T follicular helper cell (primary cell): ENCODE measurements at regions not wholly inside any gene's neighbourhood (a gene's known extent, or its start where the extent isn't known, plus 50 kb on each side); places are given as distances from the start of the nearest gene placed in this dataset.

ENCODE experiments used
- DNase-seq: peaks from one replicate; pipeline ENCODE4 v3.0.0-alpha.2; 2020; ENCODE audit warnings: low read depth

- peak; percentile 71 for DNase-seq
Measured at GRCh38 chr6:157756708-157757429, 66.2 kb upstream of the SNX9 start.

GRCh38 chr6:157757430-157758403, 65.3 kb upstream of the SNX9 start:
- DNase-seq, result no peak

- no peak for DNase-seq
Measured at GRCh38 chr6:157758516-157759023, 64.5 kb upstream of the SNX9 start.

- no peak for DNase-seq
Measured at GRCh38 chr6:157759028-157759427, 64.0 kb upstream of the SNX9 start.

GRCh38 chr6:157760137-157760536, 62.9 kb upstream of the SNX9 start:
- DNase-seq, result no peak

- DNase-seq, result no peak
Measured at GRCh38 chr6:157760589-157761330, 62.3 kb upstream of the SNX9 start.

GRCh38 chr6:157761331-157761921, 61.6 kb upstream of the SNX9 start:
- peak; percentile 19 for DNase-seq

GRCh38 chr6:157761926-157762325, 61.1 kb upstream of the SNX9 start:
- DNase-seq, result no peak

- no peak for DNase-seq
Measured at GRCh38 chr6:157762636-157763035, 60.4 kb upstream of the SNX9 start.

GRCh38 chr6:157763129-157763903, 59.7 kb upstream of the SNX9 start:
- no peak for DNase-seq

GRCh38 chr6:157763904-157764177, 59.2 kb upstream of the SNX9 start:
- DNase-seq, result no peak

GRCh38 chr6:157764178-157765068, 58.6 kb upstream of the SNX9 start:
- DNase-seq, result peak; percentile 86

- no peak for DNase-seq
Measured at GRCh38 chr6:157766901-157767774, 55.9 kb upstream of the SNX9 start.

GRCh38 chr6:157767775-157768156, 55.3 kb upstream of the SNX9 start:
- DNase-seq, result no peak

GRCh38 chr6:157768304-157768703, 54.7 kb upstream of the SNX9 start:
- DNase-seq, result no peak

- DNase-seq, result no peak
Measured at GRCh38 chr6:157768863-157769551, 54.0 kb upstream of the SNX9 start.

- DNase-seq, result no peak
Measured at GRCh38 chr6:157769776-157770426, 53.1 kb upstream of the SNX9 start.

- DNase-seq, result no peak
Measured at GRCh38 chr6:157770946-157771345, 52.1 kb upstream of the SNX9 start.
